ENCODE measurements at regions not wholly inside any gene's neighbourhood (a gene's known extent, or its start where the extent isn't known, plus 50 kb on each side); places are given as distances from the start of the nearest gene placed in this dataset.

DNA sequence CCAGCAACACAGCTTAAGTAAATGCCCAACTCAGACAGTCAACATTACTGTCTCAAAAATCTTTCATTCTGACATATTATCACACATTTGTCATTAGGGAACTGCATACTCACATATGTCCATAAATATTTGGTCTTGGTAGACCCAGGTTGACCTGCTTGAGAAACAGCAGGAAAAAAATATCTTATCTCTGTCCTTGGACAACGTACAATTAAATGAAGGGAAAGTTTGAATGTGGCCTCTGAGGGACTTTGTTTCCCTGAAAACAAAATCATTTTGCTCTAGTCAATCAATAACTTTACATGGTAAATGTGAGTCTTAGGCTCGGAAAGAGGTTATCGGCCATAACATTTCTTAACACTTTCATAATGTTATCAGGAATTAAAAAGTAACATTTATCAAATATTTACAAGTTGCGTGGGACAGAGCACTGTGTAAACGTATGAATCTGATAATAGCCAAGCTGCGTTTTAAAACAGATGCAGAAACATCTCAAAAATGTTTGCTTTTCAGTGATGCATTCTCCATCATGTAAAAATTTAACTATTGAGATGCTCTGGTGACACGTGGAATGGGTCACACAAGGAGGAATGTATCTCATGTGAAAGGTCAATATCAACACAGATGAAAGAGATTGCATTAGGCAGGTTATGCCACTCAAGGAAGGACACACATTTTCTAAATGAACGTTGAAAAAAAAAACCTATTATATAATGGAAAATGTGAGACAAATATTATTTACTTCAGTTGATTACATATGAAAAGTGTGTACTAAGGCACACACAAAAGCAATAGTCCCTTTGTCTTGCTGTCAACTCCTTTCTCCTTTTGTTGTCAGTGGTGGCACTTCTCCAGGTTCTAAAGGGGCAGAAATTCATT is 304.4 kb downstream of the WDR72 start:
- Histone ChIP-seq H4K20me1 (ENCODE audit: insufficient read depth, low read length) (no peaks in the 10 kb centered on the region), H3K9me3 (replicated peaks in 1 of 2; ENCODE audit: control insufficient read depth in 1 of 2, insufficient read depth in 1 of 2, low read length in 2 of 2) (no peaks in the 10 kb centered on the region), H3K4me2 (replicated peaks; ENCODE audit: extremely low read depth, low read length, poor library complexity, severe bottlenecking) (no peak overlapping the region), H3K9ac (ENCODE audit: insufficient read depth, low read length, poor library complexity, severe bottlenecking) (no peak overlapping the region), H3K27ac (ENCODE audit: low read depth in 1 of 2, low read length in 2 of 2) (no peak overlapping the region), H3K4me1 (ENCODE audit: control insufficient read depth in 1 of 2, insufficient read depth in 2 of 2, low read length in 2 of 2) (no peaks in the 10 kb centered on the region), H2AFZ (ENCODE audit: insufficient read depth, low read depth, low read length, poor library complexity, severe bottlenecking) (no peak overlapping the region), H3K36me3 (replicated peaks in 1 of 2; ENCODE audit: control insufficient read depth in 1 of 2, insufficient read depth in 2 of 2, low read length in 2 of 2) (no peaks in the 10 kb centered on the region), H3K27me3 (ENCODE audit: control insufficient read depth in 2 of 2, insufficient read depth in 2 of 2, low read length in 2 of 2) (no peaks in the 10 kb centered on the region), H3K79me2 (ENCODE audit: insufficient read depth, low read length) (no peaks in the 10 kb centered on the region), H3K4me3 (replicated peaks in 1 of 3; ENCODE audit: low read depth in 2 of 3, low read length in 3 of 3) (no peak overlapping the region)
- Mint-ChIP-seq H3K4me1 (peaks cover 1% of the 10 kb centered on the region), H3K4me3 (no peak overlapping the region), H3K27me3 (ENCODE audit: low read depth in 3 of 3) (no peaks in the 10 kb centered on the region), H3K36me3 (no peaks in the 10 kb centered on the region), H3K27ac (no peak overlapping the region), H3K9me3 (peaks cover 0 to 8% (median 0%) of the 10 kb centered on the region in 7 donors)
- DNase-seq: no peak
- TF ChIP-seq, protein P1, sequence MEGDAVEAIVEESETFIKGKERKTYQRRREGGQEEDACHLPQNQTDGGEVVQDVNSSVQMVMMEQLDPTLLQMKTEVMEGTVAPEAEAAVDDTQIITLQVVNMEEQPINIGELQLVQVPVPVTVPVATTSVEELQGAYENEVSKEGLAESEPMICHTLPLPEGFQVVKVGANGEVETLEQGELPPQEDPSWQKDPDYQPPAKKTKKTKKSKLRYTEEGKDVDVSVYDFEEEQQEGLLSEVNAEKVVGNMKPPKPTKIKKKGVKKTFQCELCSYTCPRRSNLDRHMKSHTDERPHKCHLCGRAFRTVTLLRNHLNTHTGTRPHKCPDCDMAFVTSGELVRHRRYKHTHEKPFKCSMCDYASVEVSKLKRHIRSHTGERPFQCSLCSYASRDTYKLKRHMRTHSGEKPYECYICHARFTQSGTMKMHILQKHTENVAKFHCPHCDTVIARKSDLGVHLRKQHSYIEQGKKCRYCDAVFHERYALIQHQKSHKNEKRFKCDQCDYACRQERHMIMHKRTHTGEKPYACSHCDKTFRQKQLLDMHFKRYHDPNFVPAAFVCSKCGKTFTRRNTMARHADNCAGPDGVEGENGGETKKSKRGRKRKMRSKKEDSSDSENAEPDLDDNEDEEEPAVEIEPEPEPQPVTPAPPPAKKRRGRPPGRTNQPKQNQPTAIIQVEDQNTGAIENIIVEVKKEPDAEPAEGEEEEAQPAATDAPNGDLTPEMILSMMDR (IDR thresholded peaks at IDR 0.05): no peak
- WGBS (ENCODE audit: insufficient coverage): 93% methylated on average over 3 of the region's 8 CpGs
- intact Hi-C loops (cut with micrococcal nuclease): no loop called here

DNA sequence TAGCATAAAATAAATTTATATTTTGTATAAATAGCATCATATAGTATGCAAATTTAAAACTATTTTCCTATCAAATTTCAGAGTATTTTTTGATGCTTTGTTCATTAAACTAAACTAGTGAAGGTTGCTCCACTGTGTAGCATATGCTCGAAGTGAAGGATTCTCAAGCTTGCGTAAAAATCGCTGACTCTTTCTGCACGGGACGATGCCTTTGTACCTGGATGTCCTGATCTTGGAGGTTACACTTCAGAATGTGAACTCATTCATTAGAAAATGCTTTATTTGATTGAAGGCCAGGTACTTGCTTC is 305.0 kb downstream of the WDR72 start:
- intact Hi-C loops (cut with micrococcal nuclease): no loop called here
- no peaks in the 10 kb centered on the region for H4K20me1 ChIP-seq (ENCODE audit: insufficient read depth, low read length)
- H2AFZ ChIP-seq (ENCODE audit: insufficient read depth, low read depth, low read length, poor library complexity, severe bottlenecking): no peak overlapping the region
- no peak overlapping the region for H3K9ac ChIP-seq (ENCODE audit: insufficient read depth, low read length, poor library complexity, severe bottlenecking)
- H3K79me2 ChIP-seq (ENCODE audit: insufficient read depth, low read length): no peaks in the 10 kb centered on the region
- H3K4me3 Mint-ChIP-seq: no peak overlapping the region
- no peaks in the 10 kb centered on the region for H3K9me3 ChIP-seq (replicated peaks in 1 of 2; ENCODE audit: control insufficient read depth in 1 of 2, insufficient read depth in 1 of 2, low read length in 2 of 2)
- TF ChIP-seq, protein P1 (IDR thresholded peaks at IDR 0.05): no peak
- H3K9me3 Mint-ChIP-seq: peaks cover 0 to 6% (median 0%) of the 10 kb centered on the region in 7 donors
- no peaks in the 10 kb centered on the region for H3K27me3 ChIP-seq (ENCODE audit: control insufficient read depth in 2 of 2, insufficient read depth in 2 of 2, low read length in 2 of 2)
- no peak overlapping the region for H3K27ac Mint-ChIP-seq
- no peaks in the 10 kb centered on the region for H3K4me1 ChIP-seq (ENCODE audit: control insufficient read depth in 1 of 2, insufficient read depth in 2 of 2, low read length in 2 of 2)
- WGBS (ENCODE audit: insufficient coverage): 94% methylated on average over 5 of the region's 5 CpGs
- DNase-seq: no peak
- H3K4me3 ChIP-seq (replicated peaks in 1 of 3; ENCODE audit: low read depth in 2 of 3, low read length in 3 of 3): no peak overlapping the region
- H3K36me3 Mint-ChIP-seq: no peaks in the 10 kb centered on the region
- H3K36me3 ChIP-seq (replicated peaks in 1 of 2; ENCODE audit: control insufficient read depth in 1 of 2, insufficient read depth in 2 of 2, low read length in 2 of 2): no peaks in the 10 kb centered on the region
- H3K27ac ChIP-seq (ENCODE audit: low read depth in 1 of 2, low read length in 2 of 2): no peak overlapping the region
- no peaks in the 10 kb centered on the region for H3K27me3 Mint-ChIP-seq (ENCODE audit: low read depth in 3 of 3)
- H3K4me1 Mint-ChIP-seq: peaks cover 1% of the 10 kb centered on the region
- H3K4me2 ChIP-seq (replicated peaks; ENCODE audit: extremely low read depth, low read length, poor library complexity, severe bottlenecking): no peak overlapping the region

Data from CD14-positive monocyte (primary cell).